Endodermal cell (in vitro differentiated cells): ENCODE measurements at regions not wholly inside any gene's neighbourhood (a gene's known extent, or its start where the extent isn't known, plus 50 kb on each side); places are given as distances from the start of the nearest gene placed in this dataset.

ENCODE experiments used
- DNase-seq: peaks from one replicate; pipeline ENCODE4 v3.0.0-alpha.2; 2017
- H3K27ac ChIP-seq: 2 replicates; pipeline ENCODE4 v1.5.1; 2013; ENCODE audit warnings: mild to moderate bottlenecking, low read depth, low read length, moderate library complexity
- H3K27me3 ChIP-seq: 2 replicates; pipeline ENCODE4 v1.6.1; 2013; ENCODE audit warnings: mild to moderate bottlenecking, low read length, moderate library complexity; ENCODE audit not compliant: insufficient read depth, control insufficient read depth, poor library complexity, severe bottlenecking
- H3K36me3 ChIP-seq: 2 replicates; pipeline ENCODE4 v1.7.0; 2013; ENCODE audit warnings: mild to moderate bottlenecking, low read length, moderate library complexity; ENCODE audit not compliant: control insufficient read depth, insufficient read depth
- H3K4me1 ChIP-seq: one replicate; pipeline ENCODE4 v1.7.0; 2013; ENCODE audit warnings: low read length; ENCODE audit not compliant: control insufficient read depth, insufficient read depth
- H3K4me3 ChIP-seq: 2 replicates; pipeline ENCODE4 v1.5.1; 2013; ENCODE audit warnings: mild to moderate bottlenecking, low read length, moderate library complexity
- H3K9ac ChIP-seq: 2 replicates; pipeline ENCODE4 v1.6.1; 2013; ENCODE audit warnings: mild to moderate bottlenecking, low read length, moderate library complexity; ENCODE audit not compliant: poor library complexity, severe bottlenecking; ENCODE audit errors: extremely low read depth
- H3K9me3 ChIP-seq: 2 replicates; pipeline ENCODE4 v1.6.1; 2013; ENCODE audit warnings: mild to moderate bottlenecking, low read length, moderate library complexity; ENCODE audit not compliant: control insufficient read depth
- H3K27ac Mint-ChIP-seq: 2 replicates; pipeline ENCODE4 v1.8.0; 2020; ENCODE audit warnings: mixed read lengths
- H3K27me3 Mint-ChIP-seq: 2 replicates; pipeline ENCODE4 v1.8.0; 2021; ENCODE audit warnings: mild to moderate bottlenecking, mixed read lengths; ENCODE audit not compliant: insufficient read depth
- H3K36me3 Mint-ChIP-seq: 2 replicates; pipeline ENCODE4 v1.8.0; 2020; ENCODE audit warnings: low read depth, mixed read lengths
- H3K4me1 Mint-ChIP-seq: 2 replicates; pipeline ENCODE4 v1.8.0; 2020; ENCODE audit warnings: mixed read lengths
- H3K4me3 Mint-ChIP-seq: 2 replicates; pipeline ENCODE4 v1.8.0; 2020; ENCODE audit warnings: mild to moderate bottlenecking, moderate library complexity, mixed read lengths
- H3K9me3 Mint-ChIP-seq: 2 replicates; pipeline ENCODE4 v1.8.0; 2020; ENCODE audit warnings: mild to moderate bottlenecking, mixed read lengths
- WGBS, 2 experiments: methylation state at CpG; one replicate each; pipeline versions ENCODE4 v1.1.5 to v1.1.7; 2013; ENCODE audit warnings: missing lambda C conversion rate in 2 of 2, mixed read lengths in 1 of 2; ENCODE audit not compliant: insufficient coverage in 1 of 2, insufficient read length in 1 of 2; 5-methylcytosine and 5-hydroxymethylcytosine counted together
- TF ChIP-seq, protein P1 (sequence below): fragments of 200-600 bp; sonication (generic); conservative IDR thresholded peaks from 2 replicates; pipeline ENCODE4 v1.5.0; 2021; ENCODE audit warnings: antibody characterized with exemption, mild to moderate bottlenecking

DNA sequence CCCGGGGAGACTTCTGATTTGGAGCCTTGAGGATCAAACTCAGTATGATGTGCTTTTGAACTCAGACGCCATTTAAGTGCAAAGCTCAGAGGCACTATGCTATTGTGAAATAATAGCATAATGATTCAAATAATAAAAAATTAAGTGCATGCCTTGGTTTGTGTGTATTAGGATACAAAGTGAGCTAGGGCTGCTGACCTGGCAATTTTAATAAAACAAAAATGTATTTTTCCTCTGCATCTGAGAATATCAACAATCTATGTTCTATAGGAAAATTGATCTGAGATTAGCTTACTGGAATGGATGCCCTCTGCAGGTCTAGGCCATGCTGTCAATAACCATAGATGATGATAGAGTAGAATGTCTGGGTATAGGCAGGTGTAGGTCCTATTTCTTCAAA is 278.8 kb downstream of the DCDC2C start:
- Histone ChIP-seq H3K4me1 (no peaks in the 10 kb centered on the region), H3K27ac (no peak overlapping the region), H3K36me3 (no peaks in the 10 kb centered on the region), H3K4me3 (no peak overlapping the region), H3K9ac (no peak overlapping the region), H3K9me3 (no peaks in the 10 kb centered on the region), H3K27me3 (no peaks in the 10 kb centered on the region)
- H3K4me3 Mint-ChIP-seq, result no peak overlapping the region
- H3K9me3 Mint-ChIP-seq, result no peaks in the 10 kb centered on the region
- 94% methylated on average over 2 of the region's 2 CpGs; no CpG with 5 or more reads in 1 of the 2 experiments for WGBS, 2 experiments
- TF ChIP-seq, protein P1, sequence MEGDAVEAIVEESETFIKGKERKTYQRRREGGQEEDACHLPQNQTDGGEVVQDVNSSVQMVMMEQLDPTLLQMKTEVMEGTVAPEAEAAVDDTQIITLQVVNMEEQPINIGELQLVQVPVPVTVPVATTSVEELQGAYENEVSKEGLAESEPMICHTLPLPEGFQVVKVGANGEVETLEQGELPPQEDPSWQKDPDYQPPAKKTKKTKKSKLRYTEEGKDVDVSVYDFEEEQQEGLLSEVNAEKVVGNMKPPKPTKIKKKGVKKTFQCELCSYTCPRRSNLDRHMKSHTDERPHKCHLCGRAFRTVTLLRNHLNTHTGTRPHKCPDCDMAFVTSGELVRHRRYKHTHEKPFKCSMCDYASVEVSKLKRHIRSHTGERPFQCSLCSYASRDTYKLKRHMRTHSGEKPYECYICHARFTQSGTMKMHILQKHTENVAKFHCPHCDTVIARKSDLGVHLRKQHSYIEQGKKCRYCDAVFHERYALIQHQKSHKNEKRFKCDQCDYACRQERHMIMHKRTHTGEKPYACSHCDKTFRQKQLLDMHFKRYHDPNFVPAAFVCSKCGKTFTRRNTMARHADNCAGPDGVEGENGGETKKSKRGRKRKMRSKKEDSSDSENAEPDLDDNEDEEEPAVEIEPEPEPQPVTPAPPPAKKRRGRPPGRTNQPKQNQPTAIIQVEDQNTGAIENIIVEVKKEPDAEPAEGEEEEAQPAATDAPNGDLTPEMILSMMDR, result no peak
- no peak for DNase-seq
- H3K27ac Mint-ChIP-seq, result no peak overlapping the region
- H3K4me1 Mint-ChIP-seq, result no peaks in the 10 kb centered on the region
- no peaks in the 10 kb centered on the region for H3K27me3 Mint-ChIP-seq
- H3K36me3 Mint-ChIP-seq, result no peaks in the 10 kb centered on the region

DNA sequence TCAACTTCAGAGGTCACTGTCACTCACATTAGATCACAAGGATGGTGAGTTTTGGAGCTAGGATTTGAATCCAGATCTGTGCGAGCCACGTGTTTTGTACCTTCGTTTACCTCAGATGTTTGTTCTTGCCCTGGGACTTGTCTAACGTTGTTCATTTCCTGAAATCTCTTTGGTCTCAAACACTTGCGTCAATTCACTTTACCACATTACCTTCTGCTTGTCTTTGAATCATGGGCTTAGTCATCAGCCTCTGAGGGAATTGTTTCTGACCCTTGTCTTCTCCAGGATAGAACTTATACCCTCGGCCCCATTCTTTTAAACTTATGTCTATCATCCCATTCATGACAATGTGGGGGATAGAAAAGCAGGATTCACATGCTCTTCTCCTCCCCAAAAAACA is 282.7 kb downstream of the DCDC2C start:
- TF ChIP-seq, protein P1, result no peak
- no peaks in the 10 kb centered on the region for H3K9me3 ChIP-seq
- no peak overlapping the region for H3K9ac ChIP-seq
- H3K4me1 ChIP-seq, result no peaks in the 10 kb centered on the region
- no peak overlapping the region for H3K4me3 ChIP-seq
- H3K36me3 ChIP-seq, result no peaks in the 10 kb centered on the region
- H3K9me3 Mint-ChIP-seq, result peaks cover 19% of the 10 kb centered on the region
- H3K27ac ChIP-seq, result no peak overlapping the region
- no peaks in the 10 kb centered on the region for H3K4me1 Mint-ChIP-seq
- DNase-seq, result no peak
- no peak overlapping the region for H3K27ac Mint-ChIP-seq
- H3K4me3 Mint-ChIP-seq, result no peak overlapping the region
- no peaks in the 10 kb centered on the region for H3K36me3 Mint-ChIP-seq
- H3K27me3 Mint-ChIP-seq, result no peaks in the 10 kb centered on the region
- no peaks in the 10 kb centered on the region for H3K27me3 ChIP-seq
- WGBS, 2 experiments, result 88 to 94% methylated on average over 5 to 6 of the region's 6 CpGs

DNA sequence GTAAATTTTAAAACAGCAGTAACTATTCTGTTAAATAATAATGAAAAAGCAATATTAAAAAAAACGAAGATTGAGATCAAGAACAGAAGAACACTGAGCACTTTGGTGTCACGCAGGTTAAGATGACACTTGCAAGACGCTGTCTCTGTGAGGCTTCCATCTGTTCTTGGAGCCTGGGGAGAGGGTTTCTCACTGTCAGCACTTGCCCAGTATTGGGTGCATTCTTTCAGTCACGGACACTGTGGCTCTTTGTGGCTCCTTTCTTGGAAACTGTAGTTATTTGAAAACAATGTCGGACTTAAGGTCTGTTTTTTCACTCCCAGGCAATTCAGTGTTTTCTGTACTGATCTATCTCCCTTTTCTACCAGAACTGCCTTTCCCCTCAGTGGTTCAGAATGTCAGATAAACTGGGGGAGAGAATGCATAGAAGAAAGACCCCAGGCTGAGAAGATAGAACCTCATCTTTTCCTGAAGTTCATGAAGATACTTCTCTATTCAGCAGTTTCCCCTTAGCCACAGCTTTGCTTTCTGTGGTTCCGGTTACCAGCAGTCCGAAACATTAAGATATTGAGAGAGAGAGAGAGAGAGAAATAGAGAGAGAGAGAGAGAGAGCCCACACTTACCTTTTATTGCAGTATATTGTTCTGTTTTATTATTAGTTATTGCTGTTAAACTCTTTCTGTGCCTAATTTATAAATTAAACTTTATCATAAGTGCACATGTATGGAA is 283.3 kb downstream of the DCDC2C start:
- H3K27ac Mint-ChIP-seq, result no peak overlapping the region
- TF ChIP-seq, protein P1, result no peak
- peaks cover 25% of the 10 kb centered on the region for H3K9me3 Mint-ChIP-seq
- H3K27ac ChIP-seq, result no peak overlapping the region
- no peak overlapping the region for H3K9ac ChIP-seq
- 82% methylated on average over 5 to 7 of the region's 7 CpGs for WGBS, 2 experiments
- no peak for DNase-seq
- H3K36me3 Mint-ChIP-seq, result no peaks in the 10 kb centered on the region
- H3K4me1 ChIP-seq, result no peaks in the 10 kb centered on the region
- no peaks in the 10 kb centered on the region for H3K27me3 ChIP-seq
- no peaks in the 10 kb centered on the region for H3K36me3 ChIP-seq
- no peak overlapping the region for H3K4me3 ChIP-seq
- H3K9me3 ChIP-seq, result no peaks in the 10 kb centered on the region
- no peak overlapping the region for H3K4me3 Mint-ChIP-seq
- no peaks in the 10 kb centered on the region for H3K27me3 Mint-ChIP-seq
- H3K4me1 Mint-ChIP-seq, result no peaks in the 10 kb centered on the region
